Retina (tissue), 1 donor: ENCODE measurements at regions not wholly inside any gene's neighbourhood (a gene's known extent, or its start where the extent isn't known, plus 50 kb on each side); places are given as distances from the start of the nearest gene placed in this dataset.

Source experiments
- DNase-seq: peaks from one replicate; pipeline ENCODE4 v3.0.0-alpha.2; 2016

- DNase-seq = peak; percentile 70
These were observed 528.2 kb upstream of the MARCKS start for GRCh38 chr6:113328886-113329381.

GRCh38 chr6:113329942-113330635, 527.1 kb upstream of the MARCKS start:
- no peak for DNase-seq

GRCh38 chr6:113330636-113330946, 526.6 kb upstream of the MARCKS start:
- no peak for DNase-seq

- no peak for DNase-seq
These were observed 526.1 kb upstream of the MARCKS start for GRCh38 chr6:113331021-113331420.

- DNase-seq = no peak
These were observed 518.5 kb upstream of the MARCKS start for GRCh38 chr6:113338644-113339043.

- no peak for DNase-seq
These were observed 517.9 kb upstream of the MARCKS start for GRCh38 chr6:113339209-113339608.

GRCh38 chr6:113340371-113340770, 516.8 kb upstream of the MARCKS start:
- DNase-seq = no peak

- no peak for DNase-seq
These were observed 513.2 kb upstream of the MARCKS start for GRCh38 chr6:113343940-113344339.

- DNase-seq = no peak
These were observed 512.2 kb upstream of the MARCKS start for GRCh38 chr6:113344969-113345368.

GRCh38 chr6:113347436-113347835, 509.7 kb upstream of the MARCKS start:
- DNase-seq = no peak

- no peak for DNase-seq
These were observed 506.7 kb upstream of the MARCKS start for GRCh38 chr6:113350461-113350860.

- no peak for DNase-seq
These were observed 505.8 kb upstream of the MARCKS start for GRCh38 chr6:113351173-113351834.

GRCh38 chr6:113352029-113352801, 504.9 kb upstream of the MARCKS start:
- no peak for DNase-seq

GRCh38 chr6:113352831-113353230, 504.3 kb upstream of the MARCKS start:
- DNase-seq = no peak

- DNase-seq = no peak
These were observed 503.8 kb upstream of the MARCKS start for GRCh38 chr6:113353392-113353791.

GRCh38 chr6:113354204-113354895, 502.8 kb upstream of the MARCKS start:
- DNase-seq = no peak

GRCh38 chr6:113356139-113356538, 501.0 kb upstream of the MARCKS start:
- no peak for DNase-seq

- no peak for DNase-seq
These were observed 500.1 kb upstream of the MARCKS start for GRCh38 chr6:113357041-113357440.

- no peak for DNase-seq
These were observed 499.0 kb upstream of the MARCKS start for GRCh38 chr6:113358063-113358583.

- no peak for DNase-seq
These were observed 497.7 kb upstream of the MARCKS start for GRCh38 chr6:113359155-113360140.

GRCh38 chr6:113361014-113361645, 496.0 kb upstream of the MARCKS start:
- DNase-seq = no peak
